ENCODE measurements at regions not wholly inside any gene's neighbourhood (a gene's known extent, or its start where the extent isn't known, plus 50 kb on each side); places are given as distances from the start of the nearest gene placed in this dataset.
"Not testable (repeated sequence)": the region's sequence is repeated elsewhere in the genome, so short reads cannot be mapped to it uniquely, and the experiment has no call there.

- no peak for DNase-seq (ENCODE audit: extremely low read depth, low read depth, low spot score)
Observed at GRCh38 chr5:60519372-60519771, 180.6 kb downstream of the DEPDC1B start.

- DNase-seq (ENCODE audit: extremely low read depth, low read depth, low spot score) = no peak
Observed at GRCh38 chr5:60517850-60518249, 182.1 kb downstream of the DEPDC1B start.

- DNase-seq (ENCODE audit: extremely low read depth, low read depth, low spot score) = no peak
Observed at GRCh38 chr5:60517094-60517694, 182.8 kb downstream of the DEPDC1B start.

- no peak for DNase-seq (ENCODE audit: extremely low read depth, low read depth, low spot score)
Observed at GRCh38 chr5:60516688-60517087, 183.3 kb downstream of the DEPDC1B start.

GRCh38 chr5:60514152-60514551 lies 185.8 kb downstream of the DEPDC1B start:
- no peak for DNase-seq (ENCODE audit: extremely low read depth, low read depth, low spot score)

GRCh38 chr5:60512117-60512516 lies 187.8 kb downstream of the DEPDC1B start:
- no peak for DNase-seq (ENCODE audit: extremely low read depth, low read depth, low spot score)

GRCh38 chr5:60510663-60511062 lies 189.3 kb downstream of the DEPDC1B start:
- DNase-seq (ENCODE audit: extremely low read depth, low read depth, low spot score) = no peak

GRCh38 chr5:60510049-60510448 lies 189.9 kb downstream of the DEPDC1B start:
- no peak for DNase-seq (ENCODE audit: extremely low read depth, low read depth, low spot score)

- DNase-seq (ENCODE audit: extremely low read depth, low read depth, low spot score) = no peak
Observed at GRCh38 chr5:60509519-60509918, 190.4 kb downstream of the DEPDC1B start.

GRCh38 chr5:60507687-60508086 lies 192.3 kb downstream of the DEPDC1B start:
- DNase-seq (ENCODE audit: extremely low read depth, low read depth, low spot score) = no peak

- no peak for DNase-seq (ENCODE audit: extremely low read depth, low read depth, low spot score)
Observed at GRCh38 chr5:60505373-60506171, 194.4 kb downstream of the DEPDC1B start.

- no peak for DNase-seq (ENCODE audit: extremely low read depth, low read depth, low spot score)
Observed at GRCh38 chr5:60504342-60504741, 195.6 kb downstream of the DEPDC1B start.

- no peak for DNase-seq (ENCODE audit: extremely low read depth, low read depth, low spot score)
Observed at GRCh38 chr5:60503771-60504170, 196.2 kb downstream of the DEPDC1B start.

- no peak for DNase-seq (ENCODE audit: extremely low read depth, low read depth, low spot score)
Observed at GRCh38 chr5:60497706-60498500, 202.1 kb downstream of the DEPDC1B start.

- DNase-seq (ENCODE audit: extremely low read depth, low read depth, low spot score) = no peak
Observed at GRCh38 chr5:60495644-60496520, 204.1 kb downstream of the DEPDC1B start.

- no peak for DNase-seq (ENCODE audit: extremely low read depth, low read depth, low spot score)
Observed at GRCh38 chr5:60494635-60495034, 205.3 kb downstream of the DEPDC1B start.

- DNase-seq (ENCODE audit: extremely low read depth, low read depth, low spot score) = no peak
Observed at GRCh38 chr5:60494144-60494543, 205.8 kb downstream of the DEPDC1B start.

- no peak for DNase-seq (ENCODE audit: extremely low read depth, low read depth, low spot score)
Observed at GRCh38 chr5:60493372-60493771, 206.6 kb downstream of the DEPDC1B start.

GRCh38 chr5:60492958-60493357 lies 207.0 kb downstream of the DEPDC1B start:
- no peak for DNase-seq (ENCODE audit: extremely low read depth, low read depth, low spot score)

- DNase-seq (ENCODE audit: extremely low read depth, low read depth, low spot score) = not testable (repeated sequence)
Observed at GRCh38 chr5:60492358-60492757, 207.6 kb downstream of the DEPDC1B start.
